ENCODE measurements at regions not wholly inside any gene's neighbourhood (a gene's known extent, or its start where the extent isn't known, plus 50 kb on each side); places are given as distances from the start of the nearest gene placed in this dataset.

DNA sequence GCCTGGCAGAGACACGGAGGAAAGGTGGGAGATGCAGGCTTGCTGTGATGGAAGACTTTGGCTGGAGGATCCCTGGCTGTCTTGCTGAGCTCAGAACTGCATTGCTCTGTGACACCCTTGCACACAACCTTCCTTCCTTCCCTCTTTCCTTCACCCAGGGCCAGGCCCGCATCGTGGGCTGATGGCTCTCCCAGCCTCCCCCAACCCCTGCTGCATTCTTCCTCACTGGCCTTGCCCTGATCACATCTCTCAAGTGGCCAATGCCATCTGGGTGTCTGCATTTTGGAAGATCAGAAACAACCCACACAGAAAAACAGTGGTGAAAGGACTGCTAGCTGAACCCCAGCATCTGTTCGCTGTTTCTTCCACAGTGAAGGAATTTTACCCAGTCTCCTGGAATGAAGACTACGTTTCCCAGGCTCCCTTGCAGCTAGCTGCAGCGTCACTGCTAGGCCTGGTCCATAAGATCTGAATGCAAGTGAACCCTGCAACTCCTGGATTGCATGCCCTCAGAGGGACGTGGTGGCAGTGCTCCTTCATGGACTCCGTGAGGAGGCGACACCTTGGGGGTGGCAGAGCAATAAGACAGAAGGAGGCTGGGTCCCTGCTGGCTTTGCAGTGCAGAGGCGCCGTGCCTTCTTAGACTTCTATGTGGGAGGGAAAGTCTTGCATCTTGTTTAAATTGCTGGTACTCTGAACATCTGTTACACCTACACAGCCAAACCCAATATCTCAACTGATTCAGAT, 78.9 kb upstream of the YWHAQ start:
- TF ChIP-seq, protein P1, sequence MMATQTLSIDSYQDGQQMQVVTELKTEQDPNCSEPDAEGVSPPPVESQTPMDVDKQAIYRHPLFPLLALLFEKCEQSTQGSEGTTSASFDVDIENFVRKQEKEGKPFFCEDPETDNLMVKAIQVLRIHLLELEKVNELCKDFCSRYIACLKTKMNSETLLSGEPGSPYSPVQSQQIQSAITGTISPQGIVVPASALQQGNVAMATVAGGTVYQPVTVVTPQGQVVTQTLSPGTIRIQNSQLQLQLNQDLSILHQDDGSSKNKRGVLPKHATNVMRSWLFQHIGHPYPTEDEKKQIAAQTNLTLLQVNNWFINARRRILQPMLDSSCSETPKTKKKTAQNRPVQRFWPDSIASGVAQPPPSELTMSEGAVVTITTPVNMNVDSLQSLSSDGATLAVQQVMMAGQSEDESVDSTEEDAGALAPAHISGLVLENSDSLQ (IDR thresholded peaks at IDR 0.05), result no peak
- no peak for TF ChIP-seq SUZ12 (IDR thresholded peaks at IDR 0.05)
- TF ChIP-seq BHLHE40 (IDR thresholded peaks at IDR 0.05; ENCODE audit: borderline replicate concordance), result no peak
- no peak for TF ChIP-seq SP1 (IDR thresholded peaks at IDR 0.05)
- TF ChIP-seq HDGF (IDR thresholded peaks at IDR 0.05; ENCODE audit: borderline replicate concordance), result no peak
- no peak for TF ChIP-seq FOXA1 (IDR thresholded peaks at IDR 0.05)
- TF ChIP-seq TARDBP (IDR thresholded peaks at IDR 0.05), result no peak
- no peak for TF ChIP-seq CTBP1 (IDR thresholded peaks at IDR 0.05; ENCODE audit: borderline replicate concordance)
- no peak for TF ChIP-seq LEF1 (IDR thresholded peaks at IDR 0.05; ENCODE audit: borderline replicate concordance)
- no peak for TF ChIP-seq ELF4 (IDR thresholded peaks at IDR 0.05)

Measured in HEK293T (cell line).